ENCODE measurements at regions not wholly inside any gene's neighbourhood (a gene's known extent, or its start where the extent isn't known, plus 50 kb on each side); places are given as distances from the start of the nearest gene placed in this dataset.

DNA sequence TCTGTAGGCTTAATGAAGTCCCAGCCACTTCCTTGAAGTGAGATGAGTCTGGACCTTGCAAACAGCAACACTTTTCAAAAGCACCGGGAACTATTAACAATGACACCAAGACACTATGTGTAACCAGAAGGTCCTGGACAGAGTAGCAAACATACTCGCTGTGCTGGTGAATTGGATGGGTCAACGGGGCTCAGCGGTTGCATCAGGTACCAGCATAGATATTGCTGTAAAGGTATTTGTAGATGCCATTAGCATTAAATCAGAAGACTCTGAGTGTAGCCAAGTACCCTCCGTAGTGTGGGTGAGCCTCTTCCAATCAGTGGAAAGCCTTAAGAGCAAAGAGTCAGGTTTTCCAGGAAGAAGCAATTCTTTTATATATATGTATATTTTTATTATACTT is 140.5 kb downstream of the IRX2 start:
- H3K4me3 ChIP-seq = no peak overlapping the region
- H3K27ac ChIP-seq = no peak overlapping the region
- no peak for ATAC-seq
- H3K36me3 ChIP-seq (ENCODE audit: insufficient read depth in 1 of 2, low read depth in 1 of 2) = no peaks in the 10 kb centered on the region
- no peak for TF ChIP-seq CTCF (IDR thresholded peaks at IDR 0.05)
- H3K4me1 ChIP-seq = no peaks in the 10 kb centered on the region
- H3K27me3 ChIP-seq (ENCODE audit: insufficient read depth in 3 of 3, low read length in 2 of 3) = peaks cover 0 to 2% (median 0%) of the 10 kb centered on the region in 3 donors
- H3K9me3 ChIP-seq = peaks cover 7% of the 10 kb centered on the region
- DNase-seq = no peak
- 83 to 88% (median 83%) methylated on average over 5 of the region's 5 CpGs for WGBS, 3 donors
- intact Hi-C loops (cut with DNase I) = no loop called here

DNA sequence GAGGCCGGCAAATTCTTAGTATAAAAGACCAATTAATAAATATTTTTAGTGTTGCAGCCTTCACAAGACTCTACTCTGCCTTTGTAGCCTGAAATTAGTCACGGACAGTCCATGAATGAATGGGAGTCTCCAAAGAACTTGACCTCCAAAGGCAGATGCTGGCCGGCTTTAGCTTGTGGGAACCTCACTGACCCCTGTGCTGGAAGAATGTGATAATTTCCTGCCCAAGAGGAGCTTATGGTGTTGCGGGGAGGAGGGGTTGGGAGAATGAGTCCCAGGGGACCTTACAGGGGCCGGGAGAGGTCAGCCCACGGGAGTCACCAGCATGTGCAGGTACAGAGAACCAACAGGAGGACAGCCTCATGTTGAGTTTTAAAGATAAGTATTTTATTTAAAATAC is 143.1 kb downstream of the IRX2 start:
- ATAC-seq (no peak), DNase-seq (no peak)
- intact Hi-C loops (cut with DNase I) = no loop called here
- Histone ChIP-seq H3K27ac (no peak overlapping the region), H3K4me1 (no peaks in the 10 kb centered on the region), H3K9me3 (peaks cover 7% of the 10 kb centered on the region), H3K4me3 (no peak overlapping the region), H3K27me3 (ENCODE audit: insufficient read depth in 3 of 3, low read length in 2 of 3) (peaks cover 0 to 2% (median 0%) of the 10 kb centered on the region in 3 donors), H3K36me3 (ENCODE audit: insufficient read depth in 1 of 2, low read depth in 1 of 2) (no peaks in the 10 kb centered on the region)
- WGBS, 3 donors = 46 to 54% (median 48%) methylated on average over 6 of the region's 6 CpGs
- TF ChIP-seq CTCF (IDR thresholded peaks at IDR 0.05) = no peak

DNA sequence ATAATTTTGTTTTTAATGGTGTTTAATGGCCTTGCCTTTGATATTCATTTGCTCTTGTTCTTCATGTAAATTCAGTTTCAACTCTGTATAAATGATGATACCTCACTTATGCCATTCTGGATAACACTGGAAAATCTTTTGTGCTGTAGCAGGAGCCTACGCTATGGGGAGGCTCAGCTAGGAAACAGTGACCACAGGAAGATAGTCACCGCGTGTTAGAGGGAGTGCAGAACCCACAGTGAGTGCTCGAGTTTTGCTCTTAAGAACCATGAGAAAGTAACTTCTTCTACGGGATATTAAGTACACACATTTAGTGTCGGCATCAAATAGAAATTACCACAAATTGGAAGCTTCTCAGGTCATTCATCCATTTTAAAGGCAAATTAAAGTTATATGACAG is 143.9 kb downstream of the IRX2 start:
- Histone ChIP-seq H3K36me3 (ENCODE audit: insufficient read depth in 1 of 2, low read depth in 1 of 2) (no peaks in the 10 kb centered on the region), H3K27me3 (ENCODE audit: insufficient read depth in 3 of 3, low read length in 2 of 3) (peaks cover 0 to 2% (median 0%) of the 10 kb centered on the region in 3 donors), H3K9me3 (peaks cover 7% of the 10 kb centered on the region), H3K27ac (no peak overlapping the region), H3K4me3 (no peak overlapping the region), H3K4me1 (no peaks in the 10 kb centered on the region)
- intact Hi-C loops (cut with DNase I) = no loop called here
- TF ChIP-seq CTCF (IDR thresholded peaks at IDR 0.05) = no peak
- no peak for ATAC-seq
- WGBS, 3 donors = 55 to 69% (median 62%) methylated on average over 6 of the region's 6 CpGs
- DNase-seq = no peak

- 35 to 42% (median 41%) methylated on average over 5 of the region's 5 CpGs for WGBS, 3 donors
- H3K4me3 ChIP-seq = no peak overlapping the region
- no peak overlapping the region for H3K27ac ChIP-seq
- no peaks in the 10 kb centered on the region for H3K4me1 ChIP-seq
- DNase-seq = no peak
- H3K36me3 ChIP-seq (ENCODE audit: insufficient read depth in 1 of 2, low read depth in 1 of 2) = no peaks in the 10 kb centered on the region
- H3K9me3 ChIP-seq = no peaks in the 10 kb centered on the region
- no peaks in the 10 kb centered on the region for H3K27me3 ChIP-seq (ENCODE audit: insufficient read depth in 3 of 3, low read length in 2 of 3)
- intact Hi-C loops (cut with DNase I) = no loop called here
- TF ChIP-seq CTCF (IDR thresholded peaks at IDR 0.05) = no peak
- ATAC-seq = no peak
Measured at GRCh38 chr5:2603272-2603575, 148.3 kb downstream of the IRX2 start.

DNA sequence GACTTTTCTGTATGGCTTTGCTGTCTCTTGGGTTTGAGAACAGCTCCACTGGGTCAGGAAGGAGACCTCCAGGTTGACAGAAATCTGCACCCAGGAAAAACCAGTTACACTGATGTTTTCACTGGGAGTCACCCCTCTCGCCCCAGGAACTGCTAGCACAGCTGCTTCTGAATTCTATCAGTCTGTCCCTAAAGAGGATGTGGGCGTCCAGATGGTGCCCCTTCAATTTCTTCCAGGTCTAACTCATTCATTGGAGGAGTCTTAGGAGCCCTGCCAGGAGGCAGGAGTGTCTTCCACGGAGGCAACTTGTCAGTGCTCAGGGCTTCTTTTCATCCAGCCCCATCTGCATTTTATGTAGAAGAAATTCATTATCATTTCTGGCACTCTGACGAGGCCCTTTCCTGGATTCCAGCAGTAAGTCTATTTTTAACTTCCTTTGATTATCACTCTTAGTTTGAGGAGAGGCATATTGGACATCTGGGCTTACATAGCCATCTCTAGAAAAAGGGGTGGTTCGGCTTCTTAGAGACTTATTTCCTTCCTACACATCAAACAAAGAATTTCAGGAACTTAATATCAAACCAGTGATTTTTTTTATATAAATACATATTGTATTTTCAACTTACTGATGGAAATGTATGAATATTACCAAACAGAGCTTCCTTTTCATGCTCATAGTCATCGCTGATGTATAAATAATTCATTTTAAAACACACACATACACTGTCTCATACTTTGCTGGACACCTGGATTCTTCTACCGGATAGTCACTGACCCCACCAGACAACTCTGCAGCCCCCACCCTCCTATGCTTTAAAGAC is 148.8 kb downstream of the IRX2 start:
- H3K36me3 ChIP-seq (ENCODE audit: insufficient read depth in 1 of 2, low read depth in 1 of 2) = no peaks in the 10 kb centered on the region
- DNase-seq = no peak
- ATAC-seq = no peak
- TF ChIP-seq CTCF (IDR thresholded peaks at IDR 0.05) = no peak
- H3K27me3 ChIP-seq (ENCODE audit: insufficient read depth in 3 of 3, low read length in 2 of 3) = no peaks in the 10 kb centered on the region
- intact Hi-C loops (cut with DNase I) = no loop called here
- no peak overlapping the region for H3K4me3 ChIP-seq
- H3K9me3 ChIP-seq = no peaks in the 10 kb centered on the region
- 50 to 54% (median 53%) methylated on average over 7 of the region's 7 CpGs for WGBS, 3 donors
- no peak overlapping the region for H3K27ac ChIP-seq
- no peaks in the 10 kb centered on the region for H3K4me1 ChIP-seq
